ENCODE measurements at regions not wholly inside any gene's neighbourhood (a gene's known extent, or its start where the extent isn't known, plus 50 kb on each side); places are given as distances from the start of the nearest gene placed in this dataset.

GRCh38 chr1:181396171-181396670 is 87.1 kb upstream of the CACNA1E start:
- Histone ChIP-seq H2BK120ac (ENCODE audit: low read depth, low read length) (no peak overlapping the region), H3K36me3 (ENCODE audit: control insufficient read depth, insufficient read depth, low read length) (no peaks in the 10 kb centered on the region), H4K5ac (ENCODE audit: low read length) (no peak overlapping the region), H3K23ac (ENCODE audit: low read length) (no peak overlapping the region), H4K8ac (ENCODE audit: low read depth, low read length) (no peak overlapping the region), H3K4ac (ENCODE audit: low read depth, low read length) (no peak overlapping the region), H3K9ac (ENCODE audit: low read length) (no peak overlapping the region), H3K18ac (ENCODE audit: low read length) (no peak overlapping the region), H2BK15ac (replicated peaks; ENCODE audit: low read depth) (no peak overlapping the region), H3K27me3 (ENCODE audit: insufficient read depth, low read length, poor library complexity) (no peaks in the 10 kb centered on the region), H3K4me2 (ENCODE audit: low read length) (no peak overlapping the region), H2AK5ac (ENCODE audit: low read length) (no peak overlapping the region), H3K4me3 (ENCODE audit: low read length) (no peak overlapping the region), H2BK5ac (ENCODE audit: low read length) (no peak overlapping the region), H3K79me1 (ENCODE audit: low read length) (no peaks in the 10 kb centered on the region), H3K4me1 (ENCODE audit: control insufficient read depth, low read depth, low read length) (no peaks in the 10 kb centered on the region), H3K27ac (ENCODE audit: low read depth, low read length) (no peak overlapping the region), H3K79me2 (ENCODE audit: control insufficient read depth, insufficient read depth, low read length) (no peaks in the 10 kb centered on the region), H3K56ac (ENCODE audit: low read length) (no peak overlapping the region)
- DNase-seq = no peak
- no CpG with 5 or more reads among the region's 5 CpGs for WGBS (ENCODE audit: extremely low coverage, insufficient coverage, low lambda C conversion rate)

DNA sequence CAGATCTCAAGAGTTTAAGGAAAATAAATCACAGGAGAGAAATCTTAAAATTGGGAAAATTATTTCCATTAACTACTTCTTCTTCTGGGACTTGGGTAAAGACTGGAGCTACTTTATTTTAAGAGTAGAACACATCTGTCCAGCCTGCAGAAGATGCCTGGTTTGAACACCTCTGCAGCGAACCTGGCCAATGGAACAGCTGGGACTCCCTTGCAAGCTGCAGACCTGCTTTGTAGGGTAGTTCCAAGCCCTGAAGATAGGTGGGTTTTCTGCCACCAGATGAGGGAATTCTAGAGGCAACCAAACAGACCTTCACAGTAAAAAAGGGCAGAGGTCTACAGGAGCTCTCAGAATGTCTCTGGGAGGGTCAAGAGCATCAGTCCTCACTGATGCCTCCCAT is 86.5 kb upstream of the CACNA1E start:
- no peak overlapping the region for H3K56ac ChIP-seq (ENCODE audit: low read length)
- H3K18ac ChIP-seq (ENCODE audit: low read length) = no peak overlapping the region
- H3K36me3 ChIP-seq (ENCODE audit: control insufficient read depth, insufficient read depth, low read length) = no peaks in the 10 kb centered on the region
- no peaks in the 10 kb centered on the region for H3K27me3 ChIP-seq (ENCODE audit: insufficient read depth, low read length, poor library complexity)
- H3K79me2 ChIP-seq (ENCODE audit: control insufficient read depth, insufficient read depth, low read length) = no peaks in the 10 kb centered on the region
- H3K4me1 ChIP-seq (ENCODE audit: control insufficient read depth, low read depth, low read length) = no peaks in the 10 kb centered on the region
- H2BK120ac ChIP-seq (ENCODE audit: low read depth, low read length) = no peak overlapping the region
- no peak overlapping the region for H3K23ac ChIP-seq (ENCODE audit: low read length)
- H4K5ac ChIP-seq (ENCODE audit: low read length) = no peak overlapping the region
- H3K4me3 ChIP-seq (ENCODE audit: low read length) = no peak overlapping the region
- DNase-seq = no peak
- H3K79me1 ChIP-seq (ENCODE audit: low read length) = no peaks in the 10 kb centered on the region
- WGBS (ENCODE audit: extremely low coverage, insufficient coverage, low lambda C conversion rate) = no CpG with 5 or more reads among the region's 1 CpG
- no peak overlapping the region for H3K4ac ChIP-seq (ENCODE audit: low read depth, low read length)
- H3K4me2 ChIP-seq (ENCODE audit: low read length) = no peak overlapping the region
- H3K27ac ChIP-seq (ENCODE audit: low read depth, low read length) = no peak overlapping the region
- no peak overlapping the region for H3K9ac ChIP-seq (ENCODE audit: low read length)
- no peak overlapping the region for H2BK15ac ChIP-seq (replicated peaks; ENCODE audit: low read depth)
- no peak overlapping the region for H2BK5ac ChIP-seq (ENCODE audit: low read length)
- H4K8ac ChIP-seq (ENCODE audit: low read depth, low read length) = no peak overlapping the region
- H2AK5ac ChIP-seq (ENCODE audit: low read length) = no peak overlapping the region

DNA sequence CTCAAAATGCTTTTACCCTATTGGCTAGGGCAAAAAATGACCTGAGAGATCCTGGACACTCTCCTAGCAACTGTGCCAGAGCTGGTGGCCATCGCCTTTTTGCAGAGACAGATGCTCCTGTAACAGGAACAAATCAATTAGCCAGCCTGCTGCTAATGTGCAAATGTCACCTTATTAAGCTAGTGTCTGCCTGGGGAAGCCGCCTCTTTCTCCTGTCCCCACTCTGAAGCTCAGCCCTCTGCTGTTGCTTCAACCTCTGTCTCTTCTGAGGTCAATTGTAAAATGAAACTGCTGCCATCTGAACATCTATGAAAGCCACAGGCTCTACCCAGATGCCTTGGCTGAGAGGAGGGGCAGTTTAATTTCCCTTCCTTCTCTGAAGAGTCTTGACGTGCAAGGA is 85.5 kb upstream of the CACNA1E start:
- Histone ChIP-seq H3K56ac (ENCODE audit: low read length) (no peak overlapping the region), H3K79me2 (ENCODE audit: control insufficient read depth, insufficient read depth, low read length) (no peaks in the 10 kb centered on the region), H3K4me1 (ENCODE audit: control insufficient read depth, low read depth, low read length) (no peaks in the 10 kb centered on the region), H2BK120ac (ENCODE audit: low read depth, low read length) (no peak overlapping the region), H3K18ac (ENCODE audit: low read length) (no peak overlapping the region), H2BK5ac (ENCODE audit: low read length) (no peak overlapping the region), H2BK15ac (replicated peaks; ENCODE audit: low read depth) (no peak overlapping the region), H3K4me3 (ENCODE audit: low read length) (no peak overlapping the region), H3K27me3 (ENCODE audit: insufficient read depth, low read length, poor library complexity) (no peaks in the 10 kb centered on the region), H4K8ac (ENCODE audit: low read depth, low read length) (no peak overlapping the region), H4K5ac (ENCODE audit: low read length) (no peak overlapping the region), H3K36me3 (ENCODE audit: control insufficient read depth, insufficient read depth, low read length) (no peaks in the 10 kb centered on the region), H3K27ac (ENCODE audit: low read depth, low read length) (no peak overlapping the region), H3K4me2 (ENCODE audit: low read length) (no peak overlapping the region), H3K79me1 (ENCODE audit: low read length) (no peaks in the 10 kb centered on the region), H2AK5ac (ENCODE audit: low read length) (no peak overlapping the region), H3K23ac (ENCODE audit: low read length) (no peak overlapping the region), H3K4ac (ENCODE audit: low read depth, low read length) (no peak overlapping the region), H3K9ac (ENCODE audit: low read length) (no peak overlapping the region)
- DNase-seq = no peak
- no CpG with 5 or more reads among the region's 3 CpGs for WGBS (ENCODE audit: extremely low coverage, insufficient coverage, low lambda C conversion rate)

DNA sequence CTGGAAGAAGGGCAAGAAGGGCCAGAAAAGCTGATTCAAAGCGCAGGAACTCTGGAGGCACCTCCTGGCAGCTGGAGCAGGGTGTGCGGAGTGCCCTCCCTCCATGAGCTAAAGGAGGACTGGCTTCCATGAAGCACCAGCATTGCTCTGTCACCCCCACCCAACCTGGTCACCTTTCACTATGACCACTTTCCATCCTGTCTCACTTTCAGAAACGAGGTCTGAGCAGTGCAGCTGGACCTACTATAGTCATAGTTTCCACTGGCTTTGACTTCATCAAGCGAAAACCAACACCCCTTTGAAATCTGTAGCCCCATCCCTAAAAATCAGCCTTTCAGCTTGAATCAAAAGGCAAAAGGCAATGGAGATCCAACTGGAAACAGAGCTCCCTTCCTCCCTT is 84.8 kb upstream of the CACNA1E start:
- Histone ChIP-seq H3K56ac (ENCODE audit: low read length) (no peak overlapping the region), H3K4me2 (ENCODE audit: low read length) (no peak overlapping the region), H3K23ac (ENCODE audit: low read length) (no peak overlapping the region), H4K8ac (ENCODE audit: low read depth, low read length) (no peak overlapping the region), H2AK5ac (ENCODE audit: low read length) (no peak overlapping the region), H3K79me1 (ENCODE audit: low read length) (no peaks in the 10 kb centered on the region), H3K36me3 (ENCODE audit: control insufficient read depth, insufficient read depth, low read length) (no peaks in the 10 kb centered on the region), H2BK15ac (replicated peaks; ENCODE audit: low read depth) (no peak overlapping the region), H3K4ac (ENCODE audit: low read depth, low read length) (no peak overlapping the region), H3K79me2 (ENCODE audit: control insufficient read depth, insufficient read depth, low read length) (no peaks in the 10 kb centered on the region), H3K4me3 (ENCODE audit: low read length) (no peak overlapping the region), H3K9ac (ENCODE audit: low read length) (no peak overlapping the region), H2BK120ac (ENCODE audit: low read depth, low read length) (no peak overlapping the region), H3K27ac (ENCODE audit: low read depth, low read length) (no peak overlapping the region), H2BK5ac (ENCODE audit: low read length) (no peak overlapping the region), H3K18ac (ENCODE audit: low read length) (no peak overlapping the region), H4K5ac (ENCODE audit: low read length) (no peak overlapping the region), H3K4me1 (ENCODE audit: control insufficient read depth, low read depth, low read length) (no peaks in the 10 kb centered on the region), H3K27me3 (ENCODE audit: insufficient read depth, low read length, poor library complexity) (no peaks in the 10 kb centered on the region)
- no CpG with 5 or more reads among the region's 4 CpGs for WGBS (ENCODE audit: extremely low coverage, insufficient coverage, low lambda C conversion rate)
- no peak for DNase-seq

- Histone ChIP-seq H3K27me3 (ENCODE audit: insufficient read depth, low read length, poor library complexity) (no peaks in the 10 kb centered on the region), H3K23ac (ENCODE audit: low read length) (no peak overlapping the region), H2BK120ac (ENCODE audit: low read depth, low read length) (no peak overlapping the region), H3K18ac (ENCODE audit: low read length) (no peak overlapping the region), H3K56ac (ENCODE audit: low read length) (no peak overlapping the region), H3K4me1 (ENCODE audit: control insufficient read depth, low read depth, low read length) (no peaks in the 10 kb centered on the region), H3K79me1 (ENCODE audit: low read length) (no peaks in the 10 kb centered on the region), H3K4me3 (ENCODE audit: low read length) (no peak overlapping the region), H3K4me2 (ENCODE audit: low read length) (no peak overlapping the region), H3K79me2 (ENCODE audit: control insufficient read depth, insufficient read depth, low read length) (no peaks in the 10 kb centered on the region), H4K8ac (ENCODE audit: low read depth, low read length) (no peak overlapping the region), H4K5ac (ENCODE audit: low read length) (no peak overlapping the region), H2BK15ac (replicated peaks; ENCODE audit: low read depth) (no peak overlapping the region), H2AK5ac (ENCODE audit: low read length) (no peak overlapping the region), H3K27ac (ENCODE audit: low read depth, low read length) (no peak overlapping the region), H3K4ac (ENCODE audit: low read depth, low read length) (no peak overlapping the region), H3K9ac (ENCODE audit: low read length) (no peak overlapping the region), H2BK5ac (ENCODE audit: low read length) (no peak overlapping the region), H3K36me3 (ENCODE audit: control insufficient read depth, insufficient read depth, low read length) (no peaks in the 10 kb centered on the region)
- WGBS (ENCODE audit: extremely low coverage, insufficient coverage, low lambda C conversion rate) = no CpG with 5 or more reads among the region's 2 CpGs
- no peak for DNase-seq
Observed at GRCh38 chr1:181405584-181405983, 77.7 kb upstream of the CACNA1E start.

DNA sequence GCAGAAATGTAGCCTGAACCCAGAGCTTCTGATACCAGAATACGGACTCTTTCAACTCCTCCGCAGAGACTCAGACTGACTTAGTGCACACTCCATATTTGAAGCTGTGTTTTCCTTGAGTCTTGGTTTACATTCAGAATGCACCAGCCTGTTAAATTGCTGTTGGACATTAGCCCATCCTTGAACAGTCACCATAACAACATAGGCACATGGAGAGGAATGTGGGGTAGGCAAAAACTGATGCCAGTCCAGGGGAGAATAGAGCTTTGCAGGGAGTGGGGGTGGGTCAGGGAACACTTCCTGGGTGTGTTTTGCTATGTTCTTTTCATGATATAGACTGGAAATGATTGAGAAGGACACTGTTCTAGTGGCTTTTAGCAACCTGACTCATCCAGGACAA is 76.3 kb upstream of the CACNA1E start:
- Histone ChIP-seq H3K56ac (ENCODE audit: low read length) (no peak overlapping the region), H3K4ac (ENCODE audit: low read depth, low read length) (no peak overlapping the region), H2AK5ac (ENCODE audit: low read length) (no peak overlapping the region), H2BK120ac (ENCODE audit: low read depth, low read length) (no peak overlapping the region), H3K4me2 (ENCODE audit: low read length) (no peak overlapping the region), H3K36me3 (ENCODE audit: control insufficient read depth, insufficient read depth, low read length) (no peaks in the 10 kb centered on the region), H3K79me1 (ENCODE audit: low read length) (no peaks in the 10 kb centered on the region), H4K5ac (ENCODE audit: low read length) (no peak overlapping the region), H3K4me3 (ENCODE audit: low read length) (no peak overlapping the region), H3K79me2 (ENCODE audit: control insufficient read depth, insufficient read depth, low read length) (no peaks in the 10 kb centered on the region), H3K27me3 (ENCODE audit: insufficient read depth, low read length, poor library complexity) (no peaks in the 10 kb centered on the region), H3K18ac (ENCODE audit: low read length) (no peak overlapping the region), H3K23ac (ENCODE audit: low read length) (no peak overlapping the region), H3K27ac (ENCODE audit: low read depth, low read length) (no peak overlapping the region), H4K8ac (ENCODE audit: low read depth, low read length) (no peak overlapping the region), H3K4me1 (ENCODE audit: control insufficient read depth, low read depth, low read length) (no peaks in the 10 kb centered on the region), H2BK15ac (replicated peaks; ENCODE audit: low read depth) (no peak overlapping the region), H2BK5ac (ENCODE audit: low read length) (no peak overlapping the region), H3K9ac (ENCODE audit: low read length) (no peak overlapping the region)
- DNase-seq = no peak
- no CpG with 5 or more reads among the region's 2 CpGs for WGBS (ENCODE audit: extremely low coverage, insufficient coverage, low lambda C conversion rate)

Measured in mesendoderm (in vitro differentiated cells).